NCI-H526 treated with DMSO at 0.1 percent for 48 hours (cell line): ENCODE measurements at regions not wholly inside any gene's neighbourhood (a gene's known extent, or its start where the extent isn't known, plus 50 kb on each side); places are given as distances from the start of the nearest gene placed in this dataset.
A peak's percentile ranks its signal among the peaks of the same experiment; 100 is the strongest.
"Not testable (repeated sequence)": the region's sequence is repeated elsewhere in the genome, so short reads cannot be mapped to it uniquely, and the experiment has no call there.

ENCODE experiments used
- DNase-seq: peaks from one replicate; lab custom pipeline; 2025; lab: John Stamatoyannopoulos, UW

DNA sequence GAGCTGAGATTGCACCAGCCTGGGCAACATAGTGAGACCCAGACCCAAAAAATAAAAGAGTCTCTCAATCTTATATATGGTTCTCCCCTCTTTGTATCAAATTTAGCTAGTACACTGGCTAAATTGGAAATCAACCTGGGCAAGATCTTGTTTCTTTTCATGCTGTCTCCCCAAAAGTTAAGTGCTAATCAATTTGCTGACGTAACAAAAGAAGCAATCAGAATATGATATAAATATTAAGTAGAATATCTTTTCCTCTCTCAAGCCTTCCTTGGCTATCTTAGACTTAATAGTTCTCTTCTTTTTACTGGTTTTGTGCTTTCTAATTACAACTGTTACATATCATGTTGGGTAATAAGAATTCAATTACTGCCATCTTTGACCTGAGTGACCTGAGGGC, 258.9 kb downstream of the KCNRG start:
- no peak for DNase-seq

DNA sequence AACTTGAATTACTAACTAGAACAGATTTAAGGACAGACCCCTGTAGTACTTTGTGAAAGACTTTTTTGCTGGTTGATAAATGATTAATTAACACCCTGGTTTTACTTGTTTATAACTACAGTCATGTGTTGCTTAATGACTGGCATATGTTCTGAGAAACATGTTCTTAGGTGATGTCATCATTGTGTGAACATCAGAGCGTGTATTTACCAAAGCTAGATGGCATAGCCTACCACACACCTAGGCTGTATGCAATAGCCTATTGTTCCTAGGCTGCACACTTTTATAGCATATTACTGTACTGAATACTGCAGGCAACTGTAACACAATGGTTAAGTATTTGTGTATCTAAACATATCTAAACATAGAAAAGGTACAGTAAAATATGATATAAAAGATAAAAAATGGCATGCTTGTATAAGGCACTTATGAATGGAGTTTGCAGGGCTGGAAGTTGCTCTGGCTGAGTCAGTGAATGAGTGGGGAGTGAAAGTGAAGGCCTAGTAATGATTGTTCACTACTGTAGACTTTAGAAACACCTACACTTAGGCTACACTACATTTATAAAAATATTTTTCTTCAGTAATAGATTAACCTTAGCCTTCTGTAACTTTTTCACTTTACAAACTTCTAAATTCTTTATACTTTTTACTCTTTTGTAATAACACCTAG, 260.3 kb downstream of the KCNRG start:
- DNase-seq = no peak

DNA sequence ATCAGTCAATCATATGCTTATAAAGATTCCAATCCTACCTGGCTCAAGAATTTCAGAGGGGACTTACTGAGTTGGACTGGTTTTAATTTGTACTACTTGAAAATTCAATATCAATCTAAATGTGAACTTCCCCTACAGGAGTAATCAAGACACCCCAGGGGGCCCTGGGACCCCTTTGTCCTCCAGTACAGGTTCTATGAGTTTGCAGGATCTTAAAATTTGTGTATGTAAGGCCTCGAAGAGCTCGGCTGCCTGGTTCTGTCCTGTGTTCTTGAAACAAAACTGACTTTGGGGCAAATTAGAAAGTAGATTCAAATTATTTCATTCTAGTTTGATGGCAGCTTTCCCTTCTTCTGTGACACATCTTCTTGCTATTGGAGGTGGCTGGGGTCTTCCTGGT, 261.3 kb downstream of the KCNRG start:
- no peak for DNase-seq

DNA sequence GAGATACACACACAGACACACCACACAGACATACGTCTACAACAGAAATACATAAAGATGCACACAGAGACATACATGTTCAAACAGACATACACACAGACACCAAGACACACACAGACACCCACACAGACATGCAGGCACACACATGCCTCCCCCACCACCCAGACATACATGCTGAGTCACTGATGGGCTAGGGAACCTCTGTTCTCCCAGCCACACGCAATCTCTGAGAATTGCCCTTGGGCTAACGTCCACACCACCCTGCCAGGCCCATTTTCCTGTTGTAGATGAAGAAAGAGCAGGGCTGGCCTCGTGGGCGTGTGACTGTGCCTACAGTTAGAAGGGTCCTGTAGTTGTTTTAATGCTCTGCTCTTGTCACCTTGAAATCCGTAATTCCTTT, 261.9 kb downstream of the KCNRG start:
- DNase-seq = no peak

DNA sequence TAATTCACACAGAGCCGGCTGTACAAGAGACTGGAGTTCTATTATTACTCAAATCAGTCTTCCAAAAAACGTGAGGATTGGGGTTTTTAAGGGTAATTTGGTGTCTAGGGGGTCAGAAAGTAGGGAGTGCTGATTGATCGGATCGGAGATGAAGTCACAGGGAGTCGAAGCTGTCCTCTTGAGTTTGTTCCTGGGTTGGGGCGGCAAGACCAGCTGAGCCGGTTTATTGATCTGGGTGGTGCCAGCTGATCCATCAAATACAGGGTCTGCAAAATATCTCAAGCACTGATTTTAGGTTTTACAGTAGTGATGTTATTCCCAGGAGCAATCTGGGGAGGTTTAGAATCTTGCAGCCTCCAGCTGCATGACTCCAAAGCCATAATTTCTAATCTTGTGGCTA, 262.7 kb downstream of the KCNRG start:
- no peak for DNase-seq

DNA sequence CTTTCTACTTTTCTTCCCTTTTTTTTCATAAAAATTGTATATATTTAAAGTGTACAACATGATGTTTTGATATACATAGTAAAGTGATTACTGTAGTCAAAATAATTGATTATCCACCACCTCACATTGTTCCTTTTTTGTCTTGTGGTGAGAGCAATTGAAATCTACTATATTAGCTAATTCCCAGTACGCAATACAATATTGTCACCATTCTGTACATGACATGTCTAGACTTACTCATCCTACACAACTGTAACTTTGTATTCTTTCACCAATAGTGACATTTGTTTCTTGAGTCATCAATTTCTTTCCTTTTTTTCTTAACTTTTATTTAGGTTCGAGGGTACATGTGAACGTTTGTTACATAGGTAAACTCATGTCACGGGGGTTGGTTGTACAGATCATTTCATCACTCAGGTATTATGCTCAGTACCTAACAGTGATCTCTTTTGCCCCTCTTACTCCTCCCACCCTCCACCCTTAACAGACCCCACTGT, 265.2 kb downstream of the KCNRG start:
- no peak for DNase-seq

DNA sequence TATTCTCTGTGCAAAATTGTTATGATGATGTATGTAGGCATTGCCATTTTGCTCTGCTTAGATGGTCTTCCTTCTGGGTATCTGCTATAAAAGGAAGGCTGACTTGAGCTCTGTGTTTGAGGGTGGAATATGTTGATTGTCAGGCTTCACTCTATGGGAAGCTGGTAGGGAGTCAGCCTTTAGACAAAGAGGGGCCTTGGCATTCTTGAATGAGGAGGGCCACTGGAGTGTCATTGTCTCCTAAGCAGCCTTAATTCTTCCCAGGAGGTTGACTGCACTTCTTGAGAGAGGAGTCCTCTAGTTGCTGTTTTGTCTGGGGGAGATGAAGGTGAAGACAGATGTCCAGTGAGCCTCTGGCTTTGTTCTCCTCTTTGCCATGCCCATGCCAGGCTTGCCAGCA, 266.8 kb downstream of the KCNRG start:
- no peak for DNase-seq

DNA sequence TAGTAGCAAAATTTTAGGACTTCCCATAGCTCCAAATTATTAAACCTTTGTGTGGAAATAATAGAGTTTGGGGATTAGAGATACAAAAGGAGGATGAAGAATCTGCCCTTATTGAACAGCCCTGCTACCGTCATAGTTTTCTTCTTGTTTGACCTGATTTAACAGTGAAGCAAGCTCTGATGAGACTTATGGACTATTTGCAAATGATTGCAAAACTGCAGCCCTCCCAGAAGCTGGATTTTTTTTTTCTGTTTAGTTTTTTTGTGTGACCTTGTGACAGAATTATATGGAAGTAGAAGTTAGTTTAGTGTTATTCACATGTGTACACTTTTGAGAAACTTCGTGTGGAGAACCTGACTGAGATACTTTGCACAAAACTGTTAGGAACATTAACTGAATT, 267.8 kb downstream of the KCNRG start:
- DNase-seq = no peak

DNA sequence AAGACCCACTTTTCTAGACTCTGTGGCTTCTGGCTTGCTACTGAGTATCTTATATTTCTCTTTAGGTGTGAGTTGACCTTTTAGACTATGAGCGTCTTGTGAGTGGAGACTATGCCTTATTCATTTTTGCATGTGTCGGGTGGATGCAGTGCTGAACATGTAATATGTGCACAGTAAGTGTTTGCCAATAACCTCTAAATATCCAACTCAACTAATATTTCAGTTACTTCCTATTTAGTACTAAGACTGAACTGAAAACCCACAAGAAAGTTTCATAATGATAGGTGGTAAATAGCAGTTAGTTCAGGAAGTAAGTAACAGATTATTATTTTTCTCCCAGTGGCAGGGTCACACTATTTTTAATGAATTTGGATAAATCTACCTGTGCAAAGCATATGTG, 269.3 kb downstream of the KCNRG start:
- no peak for DNase-seq

DNA sequence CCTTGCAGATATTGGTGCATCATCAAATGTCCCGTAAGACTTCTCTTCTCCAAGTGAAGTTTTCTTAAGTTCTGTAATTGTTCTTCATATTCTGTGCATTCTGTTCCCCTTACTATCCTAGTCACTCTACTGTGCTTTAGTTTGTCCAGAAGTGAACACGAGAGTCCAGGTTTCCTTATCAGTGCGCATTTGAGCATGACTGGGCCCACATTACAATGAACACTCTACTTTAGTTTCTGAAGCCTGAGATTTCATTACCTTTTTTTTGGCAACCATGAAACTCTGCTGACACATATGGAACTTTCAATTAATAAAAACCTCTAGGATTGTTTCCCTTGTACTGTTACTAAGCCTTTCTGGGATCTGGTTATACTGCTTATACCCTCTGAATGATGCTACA, 270.0 kb downstream of the KCNRG start:
- no peak for DNase-seq

DNA sequence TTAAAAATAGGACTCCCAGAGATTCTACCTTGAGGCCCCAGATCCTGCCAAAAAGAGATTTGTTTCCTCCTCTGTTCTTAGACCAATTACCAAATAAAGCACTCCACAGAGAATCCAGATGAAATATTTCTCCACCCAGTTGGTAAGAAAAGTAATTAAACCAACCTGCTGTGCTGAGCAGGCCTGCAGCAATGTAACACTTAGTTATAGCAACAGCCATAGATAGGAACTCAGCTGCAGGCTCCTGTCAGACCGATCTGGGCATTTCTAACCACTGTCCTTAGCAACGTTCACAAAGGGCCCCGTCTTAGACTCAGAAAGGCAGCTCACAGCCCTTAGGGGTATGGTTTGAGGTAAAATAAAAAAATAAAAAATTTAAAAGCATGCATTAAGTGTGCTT, 271.1 kb downstream of the KCNRG start:
- no peak for DNase-seq

DNA sequence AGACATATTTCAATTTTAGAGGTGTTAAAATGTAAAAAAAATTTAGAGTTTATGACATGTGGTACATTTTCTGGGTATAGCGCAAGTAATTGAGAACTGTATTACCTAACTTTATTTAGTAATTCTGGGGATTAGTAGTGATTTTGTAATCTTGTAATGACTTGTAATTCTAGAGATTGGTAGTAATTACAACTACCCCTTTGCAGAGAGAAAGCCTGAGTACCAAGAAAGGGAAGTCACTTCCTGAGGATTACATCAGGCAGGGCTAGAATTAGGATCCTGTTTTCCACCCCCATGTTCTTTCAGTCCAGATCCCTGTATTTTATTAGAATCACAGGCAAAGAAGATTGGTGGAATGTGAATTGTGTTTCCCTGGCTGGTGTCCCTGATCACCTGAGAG, 274.9 kb downstream of the KCNRG start:
- DNase-seq = no peak

DNA sequence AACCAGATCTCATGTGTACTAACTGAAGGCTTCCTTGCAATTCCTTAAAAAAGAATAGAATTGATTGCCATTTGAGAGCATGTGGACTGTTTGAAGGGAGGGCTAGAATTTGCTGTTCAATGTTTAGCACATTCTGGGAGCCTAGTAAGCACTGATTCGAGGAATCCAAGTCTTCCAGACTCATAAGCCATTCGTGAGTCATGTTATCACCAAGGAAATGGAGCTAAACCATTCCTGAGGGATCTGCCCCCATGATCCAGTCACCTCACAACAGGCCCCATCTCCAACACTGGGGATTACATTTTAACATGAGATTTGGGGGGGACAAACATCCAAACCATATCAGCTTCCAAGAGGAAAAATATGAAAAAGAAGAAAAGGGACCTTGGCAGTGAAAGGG, 276.4 kb downstream of the KCNRG start:
- no peak for DNase-seq

DNA sequence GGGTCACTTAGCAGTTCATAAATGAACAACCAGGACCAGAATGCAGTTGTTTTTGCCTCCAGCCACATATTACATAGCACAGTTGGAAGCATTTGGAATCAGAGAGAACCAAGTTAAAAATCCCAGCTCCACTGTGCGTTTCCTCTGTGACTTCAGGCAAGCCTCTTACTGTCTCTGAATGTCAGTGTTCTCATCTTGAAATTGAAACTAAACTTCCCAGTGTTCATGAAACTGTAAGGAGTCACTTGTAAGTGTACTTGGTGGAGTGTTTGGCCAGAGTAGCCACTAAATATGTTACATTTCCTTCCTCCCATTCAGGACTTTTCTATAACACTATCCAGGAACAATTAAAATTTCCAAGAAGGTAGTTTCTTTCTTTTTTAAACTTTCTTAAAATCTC, 276.8 kb downstream of the KCNRG start:
- no peak for DNase-seq

DNA sequence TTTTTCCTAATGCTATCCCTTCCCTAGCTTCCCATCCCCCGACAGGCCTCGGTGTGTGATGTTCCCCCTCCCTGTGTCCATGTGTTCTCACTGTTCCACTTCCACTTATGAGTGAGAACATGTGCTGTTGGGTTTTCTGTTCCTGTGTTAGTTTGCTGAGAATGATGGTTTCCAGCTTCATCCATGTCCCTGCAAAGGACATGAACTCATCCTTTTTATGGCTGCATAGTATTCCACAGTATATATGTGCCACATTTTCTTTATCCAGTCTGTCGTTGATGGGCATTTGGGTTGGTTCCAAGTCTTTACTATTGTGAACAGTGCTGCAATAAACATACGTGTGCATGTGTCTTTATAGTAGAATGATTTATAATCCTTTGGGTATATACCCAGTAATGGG, 279.2 kb downstream of the KCNRG start:
- not testable (repeated sequence) for DNase-seq

DNA sequence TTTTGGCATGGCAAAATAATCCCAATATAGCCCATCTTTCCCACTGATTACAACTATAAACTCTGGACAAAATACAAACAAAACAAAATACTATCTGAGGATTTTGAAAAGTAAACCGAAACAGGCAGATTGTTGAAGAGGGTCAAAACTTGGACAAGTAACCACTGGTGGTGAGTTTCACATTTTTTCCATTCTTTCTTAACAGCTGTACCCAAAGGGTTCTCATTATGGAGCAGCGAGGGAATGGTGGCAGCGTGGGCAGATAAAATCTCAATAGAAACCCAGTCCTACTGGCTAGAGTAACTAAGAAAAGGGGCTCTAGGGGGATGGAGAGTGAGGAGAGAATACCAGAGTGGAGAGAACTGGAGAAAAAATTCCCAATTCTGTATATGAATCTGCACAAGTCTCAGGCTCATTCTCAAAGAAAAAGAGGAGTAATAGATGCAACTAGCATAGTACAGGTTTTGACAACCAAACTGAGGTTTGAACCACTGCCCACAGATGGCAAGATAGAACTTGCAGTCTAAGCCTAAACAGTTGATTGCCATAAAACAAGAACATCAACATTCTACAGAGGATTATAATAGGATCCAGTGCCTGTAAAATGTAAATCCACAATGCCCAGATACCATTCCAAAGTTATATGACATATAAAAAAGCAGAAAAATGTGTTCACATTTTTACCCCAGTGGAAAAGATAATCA, 284.5 kb downstream of the KCNRG start:
- no peak for DNase-seq

DNA sequence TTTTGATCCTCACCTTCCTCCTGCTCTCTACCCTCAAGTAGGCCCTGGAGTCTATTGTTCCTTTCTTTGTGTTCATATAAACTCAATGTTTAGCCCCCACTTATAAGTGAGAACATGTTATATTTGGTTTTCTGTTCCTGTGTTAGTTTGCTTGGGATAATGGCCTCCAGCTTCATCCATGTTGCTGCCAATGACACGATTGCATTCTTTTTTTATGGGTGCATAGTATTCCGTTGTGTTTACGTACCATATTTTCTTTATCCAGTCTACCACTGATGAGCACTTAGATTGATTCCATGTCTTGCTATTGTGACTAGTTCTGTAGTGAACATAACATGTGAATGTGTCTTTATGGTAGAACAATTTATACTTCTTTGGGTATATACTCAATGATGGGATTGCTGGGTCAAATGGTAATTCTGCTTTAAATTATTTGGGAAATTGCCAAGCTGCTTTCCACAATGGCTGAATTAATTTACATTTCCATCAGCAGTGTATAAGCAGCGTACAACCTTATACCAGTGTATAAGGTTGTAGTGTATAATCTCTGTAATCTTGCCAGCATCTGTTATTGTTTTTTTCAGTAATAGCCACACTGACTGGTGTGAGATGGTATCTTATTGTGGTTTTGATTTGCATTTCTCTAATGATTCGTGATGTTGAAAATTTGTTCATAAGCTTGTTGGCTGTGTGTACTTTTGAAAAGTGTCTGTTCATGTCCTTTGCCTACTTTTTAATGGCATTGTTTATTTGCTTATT, 288.9 kb downstream of the KCNRG start:
- peak; percentile 25 for DNase-seq

DNA sequence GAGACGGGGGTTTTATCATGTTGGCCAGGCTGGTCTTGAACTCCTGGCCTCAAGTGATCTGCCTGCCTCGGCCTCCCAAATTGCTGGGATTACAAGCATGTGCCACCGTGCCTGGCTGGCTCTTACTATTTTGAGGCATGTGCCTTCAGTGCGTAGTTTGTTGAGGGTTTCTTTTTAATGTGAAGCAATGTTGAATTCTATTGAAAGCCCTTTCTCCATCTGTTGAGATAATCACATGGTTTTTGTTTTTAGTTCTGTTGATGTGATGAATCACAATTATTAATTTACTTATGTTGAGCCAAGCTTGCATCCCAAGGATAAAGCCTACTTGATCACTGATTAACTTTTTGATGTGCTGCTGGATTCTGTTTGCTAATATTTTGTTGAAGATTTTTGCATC, 290.9 kb downstream of the KCNRG start:
- DNase-seq = no peak

DNA sequence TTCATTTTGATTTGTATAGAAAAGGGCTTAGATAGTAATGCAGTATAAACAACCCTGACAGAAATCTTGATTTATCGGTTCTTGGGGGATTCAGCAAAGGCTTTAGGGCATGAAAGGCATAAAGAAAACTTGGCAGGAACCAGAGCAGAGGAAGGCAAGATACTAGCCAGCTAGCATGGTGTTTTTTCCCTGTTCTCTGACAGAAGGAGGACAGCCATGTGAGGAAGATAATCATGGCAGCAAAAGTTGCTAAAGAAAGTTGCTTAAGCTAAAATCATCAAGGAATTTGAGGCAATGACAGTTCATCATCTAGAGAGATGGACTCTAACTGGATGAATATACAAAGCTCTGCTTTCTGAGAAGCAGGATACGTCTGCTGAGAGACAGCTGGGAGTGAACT, 294.1 kb downstream of the KCNRG start:
- no peak for DNase-seq

DNA sequence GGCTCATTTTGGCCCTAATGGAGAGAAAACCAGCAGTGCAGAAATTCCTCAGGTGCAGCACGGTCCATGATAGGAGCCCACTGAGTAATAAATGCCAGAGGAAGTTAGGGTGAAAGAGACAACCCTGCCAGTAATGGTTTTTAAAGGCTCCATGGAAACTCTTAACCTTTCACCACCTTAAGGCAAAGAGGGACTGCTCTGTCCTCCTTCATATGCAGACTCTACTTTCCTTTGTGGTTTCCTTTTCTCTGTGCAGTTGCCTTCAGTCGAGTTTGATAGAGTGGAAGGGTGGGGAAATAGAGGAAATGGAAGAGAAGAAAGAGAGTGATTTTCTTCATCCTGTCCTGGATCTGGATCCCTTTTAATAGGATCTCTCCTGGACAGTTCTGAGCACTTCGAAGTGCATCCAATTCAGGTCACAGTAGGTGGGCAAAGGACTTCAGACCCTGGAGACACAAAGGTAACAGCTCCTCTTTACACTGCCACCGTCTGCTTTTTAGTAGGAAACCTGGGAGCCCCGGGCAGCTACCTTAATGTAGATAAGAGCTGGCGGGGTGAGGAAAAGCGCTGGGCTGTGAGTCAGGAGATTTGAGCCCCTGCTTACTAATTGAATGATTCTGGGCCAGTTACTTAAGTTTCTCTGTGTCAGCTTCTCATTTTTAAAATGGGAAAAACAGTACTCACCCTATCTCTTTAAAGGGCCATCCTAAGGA, 294.8 kb downstream of the KCNRG start:
- no peak for DNase-seq

DNA sequence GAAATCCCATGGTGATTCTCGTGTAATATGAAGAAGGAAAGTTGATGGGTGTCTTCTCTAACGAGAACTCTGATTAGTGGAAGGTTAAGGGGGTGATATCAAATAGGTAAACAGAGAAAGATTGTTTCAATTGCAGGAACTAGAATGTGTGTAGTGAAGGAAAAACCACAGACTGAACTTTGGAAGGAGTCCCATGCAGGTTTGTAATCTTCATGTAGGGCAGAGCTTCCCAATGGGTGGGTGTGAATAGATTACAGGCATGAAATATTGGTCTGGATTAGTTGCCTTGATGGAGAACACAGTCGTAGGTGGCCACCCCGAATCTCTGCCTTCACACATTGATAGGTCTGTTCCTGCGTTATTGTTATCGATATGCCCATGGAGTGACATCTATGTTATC, 295.5 kb downstream of the KCNRG start:
- DNase-seq = no peak

DNA sequence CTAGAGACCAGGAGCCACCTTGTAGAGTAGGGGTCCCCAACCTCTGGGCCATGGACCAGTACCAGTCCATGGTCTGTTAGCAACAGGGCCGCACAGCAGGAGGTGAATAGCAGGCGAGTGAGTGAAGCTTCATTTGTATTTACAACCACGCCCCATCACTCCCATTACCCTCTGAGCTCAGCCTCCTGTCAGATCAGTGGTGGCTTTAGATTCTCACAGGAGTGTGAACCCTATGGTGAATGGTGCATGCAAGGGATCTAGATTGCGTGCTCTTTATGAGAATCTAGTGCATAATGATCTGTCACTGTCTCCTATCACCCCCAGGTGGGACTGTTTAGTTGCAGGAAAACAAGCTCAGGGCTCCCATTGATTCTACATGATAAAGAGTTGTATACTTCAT, 303.6 kb downstream of the KCNRG start:
- DNase-seq = no peak
